T-helper 2 cell (primary cell): ENCODE measurements at regions not wholly inside any gene's neighbourhood (a gene's known extent, or its start where the extent isn't known, plus 50 kb on each side); places are given as distances from the start of the nearest gene placed in this dataset.

Experiments used
- DNase-seq, 5 experiments: peaks; one replicate each; pipeline versions ENCODE4 v3.0.0 to v3.0.0-alpha.2; 2012 to 2022

DNA sequence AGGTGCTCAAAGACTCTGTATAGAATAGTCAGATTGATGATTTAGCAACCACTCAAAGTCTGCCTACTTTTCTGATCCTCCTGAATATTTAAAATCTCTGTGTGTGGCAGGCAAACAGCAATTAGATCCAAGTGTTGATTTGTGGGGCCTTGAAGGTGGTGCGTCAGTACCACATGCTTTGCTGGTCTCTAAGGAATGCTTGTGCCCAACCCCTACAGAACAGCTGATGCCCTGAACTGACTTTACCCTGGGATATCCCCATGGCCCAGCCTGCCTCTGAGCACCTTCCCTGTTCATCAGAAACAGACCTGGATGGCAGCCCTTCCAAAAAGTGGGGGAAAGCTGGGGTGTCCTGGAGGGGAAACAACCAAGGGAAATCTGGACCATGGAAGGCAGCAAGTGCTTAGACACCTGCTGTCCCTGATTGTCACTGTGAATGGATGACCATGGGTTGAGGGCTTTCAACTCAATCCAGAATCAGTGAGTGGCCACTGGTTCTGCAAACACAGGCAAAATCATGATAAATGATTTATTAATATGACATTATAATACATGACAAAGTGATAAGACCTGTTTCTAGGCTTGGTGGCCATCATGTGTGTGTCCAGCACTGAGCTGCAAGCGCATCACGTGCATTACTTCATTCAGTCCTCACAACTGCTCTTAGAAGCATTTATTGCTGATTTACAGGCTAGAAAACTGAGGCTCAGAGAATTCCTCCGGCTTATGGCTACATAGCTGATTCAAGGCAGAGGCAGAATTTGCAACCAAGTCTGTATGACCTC, 76.1 kb upstream of the TPM1 start:
- no peak for DNase-seq

DNA sequence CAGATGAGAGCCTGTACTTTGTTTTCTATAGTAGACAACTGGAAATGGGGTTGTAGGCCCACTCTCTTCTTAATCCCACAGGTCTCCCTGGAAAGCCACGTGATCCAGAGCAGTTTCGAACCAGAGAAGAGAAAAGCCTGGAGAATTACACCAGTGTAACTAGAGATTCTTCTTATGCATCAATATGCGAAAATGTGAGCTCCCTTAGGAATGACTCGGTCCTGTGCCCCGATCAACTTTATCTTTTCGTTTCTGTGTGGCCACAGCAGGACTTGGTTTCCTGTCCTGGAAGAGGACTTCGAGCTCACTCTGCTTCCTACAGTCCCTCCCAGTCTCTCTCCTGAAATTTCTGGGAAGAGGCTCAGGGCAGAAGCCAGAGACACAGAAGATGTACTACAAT, 73.8 kb upstream of the TPM1 start:
- DNase-seq: no peak

DNA sequence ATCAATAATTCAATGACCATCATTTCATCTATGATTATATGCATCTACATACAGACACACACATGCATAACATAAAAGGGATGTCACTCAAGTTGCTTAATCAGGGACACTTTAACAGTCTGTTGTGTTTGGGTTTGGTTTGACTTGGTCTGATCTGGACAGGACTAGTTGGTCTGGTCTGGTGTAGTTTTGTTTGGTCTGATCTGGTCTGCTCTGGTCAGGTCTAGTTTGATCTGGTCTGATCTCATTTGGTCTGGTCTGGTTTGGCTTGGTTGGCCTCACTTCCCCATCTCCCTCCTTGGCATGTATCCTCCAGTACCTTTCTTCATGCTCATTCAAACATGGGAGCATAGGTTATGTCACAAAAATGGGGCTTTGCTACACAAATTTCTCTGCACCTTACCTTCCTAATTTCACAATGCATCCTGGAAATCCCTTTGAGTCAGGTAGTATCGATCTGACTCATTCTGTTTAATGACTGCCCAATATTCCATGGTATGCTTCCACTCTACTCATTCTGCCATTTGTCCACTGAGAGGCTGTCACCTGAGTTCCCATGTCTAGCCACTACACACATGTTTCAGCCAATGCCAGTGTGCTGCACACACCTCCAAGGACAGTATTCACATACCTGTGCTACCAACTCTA, 73.0 kb upstream of the TPM1 start:
- no peak for DNase-seq

DNA sequence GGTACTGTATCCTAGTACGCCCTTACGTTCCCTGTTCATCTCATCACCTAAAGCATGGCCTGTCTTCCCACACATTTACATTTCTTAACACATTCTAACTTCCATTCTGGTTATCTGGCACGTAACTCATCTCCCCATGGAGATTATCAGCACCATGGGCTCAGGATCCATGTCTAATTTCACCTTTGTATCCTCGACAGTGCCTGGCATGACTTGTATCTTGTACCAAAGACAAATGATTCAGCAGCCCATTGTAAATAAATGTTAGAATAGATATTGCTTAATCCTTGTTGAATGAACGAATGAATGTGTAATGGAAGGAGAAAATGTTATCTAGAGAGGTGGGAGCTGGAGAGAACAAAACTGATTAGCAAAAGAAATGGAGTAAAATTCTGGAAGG, 69.7 kb upstream of the TPM1 start:
- DNase-seq: no peak

DNA sequence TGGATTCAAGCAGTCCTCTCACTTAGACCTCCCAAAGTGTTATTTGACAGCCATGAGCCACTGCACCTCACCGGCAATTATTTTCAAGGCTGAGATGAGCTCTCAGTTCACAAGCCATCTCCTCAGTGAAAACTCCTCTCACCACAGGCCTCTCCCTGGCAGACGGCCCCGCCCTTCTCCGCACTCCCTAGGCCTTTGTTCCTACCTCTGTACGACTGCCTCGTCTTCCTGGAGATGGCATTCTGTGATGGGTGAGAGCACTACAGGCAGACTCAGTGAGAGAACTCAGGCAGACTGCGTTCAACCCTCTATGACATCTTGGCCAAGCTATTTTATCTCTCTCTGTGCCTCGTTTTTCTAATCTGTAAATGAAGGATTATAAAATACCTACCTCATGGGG, 67.0 kb upstream of the TPM1 start:
- DNase-seq: no peak

DNA sequence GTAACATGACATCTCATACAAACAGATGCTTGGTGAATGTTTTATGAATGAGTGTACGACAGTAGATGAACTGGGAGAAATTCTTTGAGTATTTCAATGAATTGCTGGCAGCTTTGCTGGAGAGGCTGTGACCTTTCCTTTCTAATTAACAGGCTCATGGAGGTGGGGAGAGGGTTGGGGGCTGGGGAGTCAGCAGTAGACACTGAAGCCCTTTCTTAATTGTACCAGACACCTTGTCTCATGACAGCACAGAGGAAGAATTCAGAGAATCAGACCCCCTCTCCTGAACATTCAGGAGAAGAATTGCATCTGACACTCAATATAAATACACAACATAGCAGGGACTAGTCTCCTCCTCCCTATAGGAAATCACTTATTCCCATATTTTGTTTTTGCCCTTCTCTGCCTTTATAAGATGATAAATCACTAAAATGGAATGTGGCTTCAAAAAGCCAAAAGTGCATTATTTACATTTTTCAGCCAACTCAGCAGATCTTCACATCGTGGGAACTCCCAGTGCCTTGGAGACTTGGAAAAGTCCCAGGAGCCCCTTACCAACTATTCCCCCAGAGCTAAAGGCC, 66.2 kb upstream of the TPM1 start:
- DNase-seq: no peak

DNA sequence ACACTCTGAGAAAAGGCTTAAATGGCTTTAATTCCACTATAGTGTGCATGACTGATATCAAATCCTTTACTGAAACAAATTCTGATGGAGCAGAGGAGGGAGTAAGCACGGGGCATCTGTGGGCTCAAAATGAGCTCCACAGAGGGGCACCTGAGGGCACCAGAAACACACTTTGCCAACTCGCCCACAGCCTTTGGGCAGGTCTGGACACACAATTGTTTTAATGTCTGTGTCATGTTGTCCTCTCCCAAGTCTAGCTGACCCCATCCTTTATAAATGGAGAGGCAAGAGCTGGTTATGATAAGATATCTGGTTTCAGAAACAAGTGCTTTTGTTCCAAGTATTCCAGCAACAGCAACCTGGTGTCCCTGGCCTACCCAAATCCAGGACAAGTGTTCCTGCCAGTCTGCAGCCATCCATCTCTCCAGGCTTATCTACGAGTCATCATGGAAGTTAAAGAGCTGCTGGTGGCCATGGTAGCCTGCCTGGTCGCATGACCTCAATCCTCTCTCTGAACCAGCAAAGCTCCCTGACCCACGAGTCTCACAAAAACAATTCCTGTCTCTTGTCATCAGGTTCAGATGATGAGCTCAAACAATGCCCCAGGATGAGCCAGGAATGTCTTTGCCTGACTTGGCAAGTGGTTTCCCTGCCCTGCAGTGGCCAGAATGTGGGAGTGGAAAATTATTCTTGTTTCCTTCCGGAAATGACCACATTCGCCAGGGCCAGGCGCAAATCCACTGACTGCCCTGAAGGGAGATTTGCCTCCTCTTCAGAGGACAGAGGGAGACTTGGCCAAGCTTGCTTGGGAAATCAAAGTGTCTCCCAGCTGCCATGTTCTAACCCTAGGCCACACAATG, 64.4 kb upstream of the TPM1 start:
- DNase-seq: no peak

DNA sequence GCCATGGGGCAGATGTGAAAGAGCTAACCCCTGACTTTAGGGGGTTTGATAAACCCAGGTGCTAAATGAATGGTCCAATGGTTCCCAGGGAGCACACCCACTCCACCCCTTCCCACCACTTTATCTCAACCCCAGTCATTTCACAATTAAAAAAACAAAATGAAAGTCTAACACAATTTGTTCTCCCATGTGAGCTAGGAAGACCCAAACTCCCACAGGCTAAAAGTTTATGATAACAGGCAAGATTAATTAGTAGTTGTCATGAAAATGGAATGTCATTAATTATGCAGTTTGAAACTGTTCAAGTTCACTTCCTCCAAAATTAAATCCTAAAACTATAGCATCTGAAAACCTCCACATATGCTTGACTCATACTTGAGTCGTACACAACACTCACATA, 63.3 kb upstream of the TPM1 start:
- no peak for DNase-seq

DNA sequence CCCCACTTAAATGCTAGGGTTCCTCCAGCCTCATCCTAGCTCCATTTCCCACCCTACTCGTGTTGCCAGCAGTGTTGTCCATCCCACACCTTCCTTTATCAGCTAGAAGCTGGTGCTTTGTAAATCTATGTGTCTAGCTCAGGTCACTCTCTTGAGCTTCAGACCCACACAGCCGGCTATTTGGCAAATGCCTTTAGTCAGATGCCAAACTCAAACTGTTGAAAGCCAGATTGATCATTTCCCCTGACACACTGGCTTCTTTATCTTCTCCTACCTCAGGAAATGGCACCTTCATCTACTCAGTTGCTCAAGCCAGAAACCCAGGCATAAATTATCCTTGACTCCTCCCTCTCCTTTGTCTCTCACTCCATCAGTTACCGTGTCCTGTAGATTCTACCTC, 61.5 kb upstream of the TPM1 start:
- no peak for DNase-seq

DNA sequence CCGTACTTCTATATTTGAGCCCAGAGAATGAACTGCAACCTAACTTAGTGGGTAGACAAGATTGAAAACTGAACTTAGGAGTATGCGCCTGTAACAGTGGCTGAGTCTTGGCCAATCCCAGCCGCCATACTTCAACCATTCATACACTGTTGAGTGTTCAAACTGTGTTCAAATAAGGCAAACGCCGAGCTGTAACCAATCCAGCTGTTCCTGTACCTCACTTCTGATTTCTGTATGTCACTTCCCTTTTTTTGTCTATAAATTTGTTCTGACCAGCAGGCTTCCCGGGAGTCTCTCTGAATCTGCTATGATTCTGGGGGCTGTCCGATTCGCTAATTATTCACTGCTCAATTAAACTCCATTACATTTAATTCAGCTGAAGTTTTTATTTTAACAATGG, 58.6 kb upstream of the TPM1 start:
- DNase-seq: no peak

DNA sequence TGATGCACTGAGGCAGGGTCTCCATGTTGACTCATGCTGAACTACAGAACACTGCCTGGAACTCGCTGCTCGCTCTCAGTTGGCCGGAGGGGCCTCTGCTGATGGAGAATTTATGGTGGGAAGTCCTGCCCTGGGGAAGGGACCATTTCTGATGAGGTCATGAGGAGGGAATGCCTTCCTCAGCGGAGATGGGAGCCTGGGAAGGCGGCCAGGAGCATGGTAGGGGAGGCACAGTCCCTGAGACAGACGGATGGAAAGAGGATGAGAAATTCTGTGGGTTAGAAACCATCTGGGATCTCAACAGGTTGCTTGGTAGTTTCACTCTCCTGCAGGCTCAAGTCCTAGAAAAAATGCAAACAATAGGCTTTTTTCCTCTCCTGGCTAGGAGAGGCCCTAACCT, 56.8 kb upstream of the TPM1 start:
- DNase-seq: no peak

DNA sequence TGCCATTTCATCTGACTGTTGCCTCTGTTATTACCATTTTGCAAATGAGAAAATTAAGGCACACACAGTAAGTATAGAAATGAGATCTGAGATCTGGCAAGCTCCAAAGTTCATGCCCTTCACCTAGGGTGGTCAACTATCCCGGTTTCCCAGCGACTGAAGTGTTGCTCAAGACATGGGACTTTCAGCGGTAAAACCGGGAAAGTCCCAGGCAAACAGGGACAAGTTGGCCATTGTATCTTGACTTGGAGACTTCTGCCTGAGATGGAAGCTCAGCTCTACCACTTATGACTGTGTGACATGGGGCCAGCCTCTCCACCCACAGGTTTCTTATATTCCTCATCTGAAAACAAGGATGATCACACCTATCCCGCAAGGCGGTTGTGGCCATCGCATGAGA, 55.6 kb upstream of the TPM1 start:
- no peak for DNase-seq

DNA sequence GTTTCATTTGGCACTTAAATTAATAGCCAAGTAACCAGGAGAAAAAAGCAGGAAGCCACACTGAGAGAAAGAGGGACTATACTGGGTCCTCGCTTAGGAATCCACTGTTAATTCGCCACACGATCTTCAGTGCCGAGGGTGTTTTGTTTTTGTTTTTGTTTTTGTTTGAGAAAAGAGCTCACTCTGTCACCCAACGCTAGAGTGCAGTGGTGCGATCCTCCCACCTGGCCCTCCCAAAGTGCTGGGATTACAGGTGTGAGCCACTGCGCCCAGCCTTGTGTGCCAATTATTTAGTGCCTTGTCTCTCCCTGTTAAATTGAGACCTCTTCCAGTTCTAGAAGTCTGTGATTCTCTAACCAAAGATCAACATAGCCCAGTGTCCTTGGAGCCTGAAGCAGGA, 53.8 kb upstream of the TPM1 start:
- DNase-seq: no peak

DNA sequence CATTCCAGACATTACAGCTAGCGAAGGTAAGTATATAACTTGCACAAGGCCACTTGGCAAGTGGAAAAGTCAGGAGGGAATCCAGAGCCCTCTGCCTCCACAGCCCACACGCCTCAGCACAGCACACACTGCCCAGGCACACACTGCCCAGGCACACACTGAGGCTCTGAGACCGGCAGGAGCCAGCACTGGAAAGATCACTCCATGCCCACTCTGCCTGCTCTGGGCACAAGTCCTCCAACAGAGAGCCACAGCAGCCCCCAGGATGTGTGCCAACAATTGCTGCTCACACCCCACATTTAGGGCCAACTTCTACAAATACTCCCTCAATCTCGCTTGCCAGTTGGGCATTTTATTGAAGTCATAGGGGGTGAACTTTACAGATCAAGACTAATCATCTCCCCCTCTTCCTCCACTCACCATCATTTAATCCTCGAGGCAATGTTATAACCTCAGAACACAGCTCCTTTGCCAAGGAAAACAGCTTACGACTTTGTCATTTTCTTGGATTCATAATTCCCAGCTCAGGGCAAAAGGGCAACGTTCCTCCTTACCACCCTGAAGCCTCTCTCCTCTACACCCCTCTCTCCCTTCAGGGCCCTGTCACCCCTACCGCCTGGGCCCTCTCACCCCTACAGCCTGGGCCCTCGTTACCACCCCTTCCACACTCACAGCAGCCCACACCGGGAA, 53.0 kb upstream of the TPM1 start:
- no peak for DNase-seq

DNA sequence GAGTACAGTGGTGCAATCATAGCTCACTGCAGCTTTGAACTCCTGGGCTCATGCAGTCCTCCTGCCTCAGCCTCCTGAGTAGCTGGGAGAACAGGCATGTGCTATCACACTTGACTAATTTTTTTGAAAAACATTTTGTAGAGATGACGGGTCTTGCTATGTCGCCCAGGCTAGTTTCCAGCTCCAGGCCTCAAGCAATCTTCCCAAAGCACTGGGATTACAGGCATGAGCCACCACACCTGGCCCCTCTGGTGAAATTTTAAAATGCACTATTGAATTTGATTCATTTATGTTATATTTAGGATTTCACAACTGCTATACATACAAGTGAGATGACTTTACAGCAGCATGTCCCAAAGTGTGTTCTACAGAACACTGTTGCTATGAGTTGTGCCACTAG, 50.8 kb upstream of the TPM1 start:
- DNase-seq: no peak

DNA sequence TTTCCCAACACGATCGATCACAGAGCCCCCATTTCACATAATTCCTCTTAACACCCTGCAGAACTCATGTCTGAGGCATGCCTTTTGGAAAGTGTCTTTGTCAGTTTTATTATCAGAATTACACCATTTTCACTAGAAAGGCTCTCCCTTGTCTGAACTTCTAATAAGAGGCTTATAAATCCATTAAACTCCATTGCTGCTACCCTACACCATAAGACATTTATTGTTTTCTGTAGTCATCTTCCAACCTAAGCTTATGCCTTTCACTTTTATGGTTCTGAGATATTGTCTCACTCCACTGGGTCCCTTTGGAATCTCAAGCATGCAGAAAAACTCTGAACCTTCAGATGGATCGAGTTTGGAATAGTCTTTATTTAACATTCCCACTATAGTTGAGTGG, 50.2 kb upstream of the TPM1 start:
- DNase-seq: no peak
